ENCODE measurements at regions not wholly inside any gene's neighbourhood (a gene's known extent, or its start where the extent isn't known, plus 50 kb on each side); places are given as distances from the start of the nearest gene placed in this dataset.
"Not testable (repeated sequence)": the region's sequence is repeated elsewhere in the genome, so short reads cannot be mapped to it uniquely, and the experiment has no call there.

- TF ChIP-seq, protein P1, sequence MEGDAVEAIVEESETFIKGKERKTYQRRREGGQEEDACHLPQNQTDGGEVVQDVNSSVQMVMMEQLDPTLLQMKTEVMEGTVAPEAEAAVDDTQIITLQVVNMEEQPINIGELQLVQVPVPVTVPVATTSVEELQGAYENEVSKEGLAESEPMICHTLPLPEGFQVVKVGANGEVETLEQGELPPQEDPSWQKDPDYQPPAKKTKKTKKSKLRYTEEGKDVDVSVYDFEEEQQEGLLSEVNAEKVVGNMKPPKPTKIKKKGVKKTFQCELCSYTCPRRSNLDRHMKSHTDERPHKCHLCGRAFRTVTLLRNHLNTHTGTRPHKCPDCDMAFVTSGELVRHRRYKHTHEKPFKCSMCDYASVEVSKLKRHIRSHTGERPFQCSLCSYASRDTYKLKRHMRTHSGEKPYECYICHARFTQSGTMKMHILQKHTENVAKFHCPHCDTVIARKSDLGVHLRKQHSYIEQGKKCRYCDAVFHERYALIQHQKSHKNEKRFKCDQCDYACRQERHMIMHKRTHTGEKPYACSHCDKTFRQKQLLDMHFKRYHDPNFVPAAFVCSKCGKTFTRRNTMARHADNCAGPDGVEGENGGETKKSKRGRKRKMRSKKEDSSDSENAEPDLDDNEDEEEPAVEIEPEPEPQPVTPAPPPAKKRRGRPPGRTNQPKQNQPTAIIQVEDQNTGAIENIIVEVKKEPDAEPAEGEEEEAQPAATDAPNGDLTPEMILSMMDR (IDR thresholded peaks at IDR 0.05; ENCODE audit: low read depth, low read length, poor library complexity, severe bottlenecking) = not testable (repeated sequence)
- not testable (repeated sequence) for TF ChIP-seq EZH2phosphoT487 (IDR thresholded peaks at IDR 0.05; ENCODE audit: borderline replicate concordance, low read length)
These were observed 324.2 kb downstream of the ANAPC1 start for GRCh38 chr2:111559814-111560213.

All from DOHH2 (cell line).